Trophoblast cell (in vitro differentiated cells and primary cell): ENCODE measurements at regions not wholly inside any gene's neighbourhood (a gene's known extent, or its start where the extent isn't known, plus 50 kb on each side); places are given as distances from the start of the nearest gene placed in this dataset.

ENCODE experiments used
- DNase-seq, 2 donors: peaks; one replicate each; pipeline ENCODE4 v3.0.0-alpha.2; 2016
- H2AFZ ChIP-seq: 2 replicates; pipeline ENCODE4 v1.6.1; 2013; ENCODE audit warnings: low read length, moderate library complexity, mild to moderate bottlenecking; ENCODE audit not compliant: insufficient read depth, poor library complexity
- H2AK5ac ChIP-seq: 2 replicates; pipeline ENCODE4 v1.6.1; 2013; ENCODE audit warnings: mild to moderate bottlenecking, low read length
- H2BK120ac ChIP-seq: 2 replicates; pipeline ENCODE4 v1.6.1; 2013; ENCODE audit warnings: low read length, mild to moderate bottlenecking, moderate library complexity; ENCODE audit not compliant: insufficient read depth, poor library complexity
- H2BK12ac ChIP-seq: 2 replicates; pipeline ENCODE4 v1.6.1; 2013; ENCODE audit warnings: mild to moderate bottlenecking, low read length, moderate library complexity
- H2BK5ac ChIP-seq: 2 replicates; pipeline ENCODE4 v1.6.1; 2013; ENCODE audit warnings: low read length, low read depth, moderate library complexity, mild to moderate bottlenecking; ENCODE audit not compliant: poor library complexity
- H3K14ac ChIP-seq: 2 replicates; pipeline ENCODE4 v1.6.1; 2013; ENCODE audit warnings: mild to moderate bottlenecking, low read length
- H3K18ac ChIP-seq: 2 replicates; pipeline ENCODE4 v1.6.1; 2013; ENCODE audit warnings: mild to moderate bottlenecking, low read length
- H3K23ac ChIP-seq: 2 replicates; pipeline ENCODE4 v1.6.1; 2013; ENCODE audit warnings: low read length
- H3K27ac ChIP-seq: 2 replicates; pipeline ENCODE4 v1.5.1; 2013; ENCODE audit warnings: low read depth, mild to moderate bottlenecking, inconsistent platforms, low read length, moderate library complexity
- H3K27me3 ChIP-seq: 2 replicates; pipeline ENCODE4 v1.6.1; 2013; ENCODE audit warnings: inconsistent platforms, mild to moderate bottlenecking, low read length, moderate library complexity; ENCODE audit not compliant: insufficient read depth
- H3K36me3 ChIP-seq, 2 experiments: 1 replicate in 1 of 2; 2 replicates in 1 of 2; pipeline ENCODE4 v1.6.1; 2013; ENCODE audit warnings: low read length in 2 of 2, mild to moderate bottlenecking in 2 of 2, moderate library complexity in 1 of 2; ENCODE audit not compliant: insufficient read depth in 2 of 2, control insufficient read depth in 1 of 2
- H3K4ac ChIP-seq: 2 replicates; pipeline ENCODE4 v1.6.1; 2013; ENCODE audit warnings: low read depth, mild to moderate bottlenecking, low read length, moderate library complexity
- H3K4me1 ChIP-seq, 2 experiments: 1 replicate in 1 of 2; 2 replicates in 1 of 2; pipeline ENCODE4 v1.6.1; 2013; ENCODE audit warnings: low read length in 2 of 2, mild to moderate bottlenecking in 2 of 2, moderate library complexity in 1 of 2; ENCODE audit not compliant: insufficient read depth in 2 of 2, control insufficient read depth in 1 of 2
- H3K4me2 ChIP-seq: 2 replicates; pipeline ENCODE4 v1.6.1; 2013; ENCODE audit warnings: inconsistent platforms, mild to moderate bottlenecking, low read length, moderate library complexity
- H3K4me3 ChIP-seq: 2 replicates; pipeline ENCODE4 v1.5.1; 2013; ENCODE audit warnings: mild to moderate bottlenecking, low read depth, low read length, inconsistent platforms
- H3K79me1 ChIP-seq: one replicate; pipeline ENCODE4 v1.6.1; 2013; ENCODE audit warnings: low read length
- H3K79me2 ChIP-seq: 2 replicates; pipeline ENCODE4 v1.6.1; 2013; ENCODE audit warnings: low read length, mild to moderate bottlenecking; ENCODE audit not compliant: control insufficient read depth, insufficient read depth, poor library complexity
- H3K9ac ChIP-seq: 2 replicates; pipeline ENCODE4 v1.6.1; 2013; ENCODE audit warnings: mild to moderate bottlenecking, low read length
- H3K9me3 ChIP-seq: 2 replicates; pipeline ENCODE4 v1.6.1; 2013; ENCODE audit warnings: low read depth, mild to moderate bottlenecking, control low read depth, inconsistent platforms, low read length; ENCODE audit not compliant: insufficient read depth
- H4K12ac ChIP-seq: 2 replicates; pipeline ENCODE4 v1.6.1; 2013; ENCODE audit warnings: low read depth, mild to moderate bottlenecking, low read length, moderate library complexity
- H4K8ac ChIP-seq: 2 replicates; pipeline ENCODE4 v1.6.1; 2013; ENCODE audit warnings: low read depth, mild to moderate bottlenecking, low read length, moderate library complexity
- H4K91ac ChIP-seq: one replicate; pipeline ENCODE4 v1.6.1; 2013; ENCODE audit warnings: low read depth, mild to moderate bottlenecking, low read length, moderate library complexity
- WGBS: extraction: QIAGEN DNeasy Blood & Tissue Kit; methylation state at CpG from one replicate; pipeline ENCODE4 v1.1.7; 2013; ENCODE audit warnings: missing lambda C conversion rate; ENCODE audit not compliant: insufficient read length, insufficient coverage; ENCODE audit errors: extremely low coverage; 5-methylcytosine and 5-hydroxymethylcytosine counted together

DNA sequence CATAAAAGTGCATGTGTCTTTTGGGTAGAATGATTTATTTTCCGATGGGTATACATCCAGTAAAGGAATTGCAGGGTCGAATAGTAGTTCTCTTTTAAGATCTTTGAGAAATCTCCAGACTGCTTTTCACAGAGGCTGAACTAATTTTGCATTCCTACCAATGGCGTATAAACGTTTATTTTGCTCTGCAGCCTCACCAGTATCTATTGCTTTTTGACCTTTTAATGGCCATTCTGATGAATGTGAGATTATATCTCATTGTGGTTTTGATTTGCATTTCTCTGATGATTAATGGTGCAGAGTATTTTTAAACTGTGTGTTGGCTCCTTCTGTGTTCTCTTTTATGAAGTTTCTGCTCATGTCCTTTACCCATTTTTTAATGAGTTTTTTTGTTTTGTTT lies 1020.1 kb downstream of the NXPH1 start:
- no peak overlapping the region for H3K4ac ChIP-seq
- H3K9me3 ChIP-seq: no peaks in the 10 kb centered on the region
- H2BK120ac ChIP-seq: no peak overlapping the region
- no peak overlapping the region for H2AFZ ChIP-seq
- no peak overlapping the region for H3K14ac ChIP-seq
- H2BK12ac ChIP-seq: no peak overlapping the region
- H3K79me1 ChIP-seq: no peaks in the 10 kb centered on the region
- H3K36me3 ChIP-seq: no peaks in the 10 kb centered on the region
- no peak overlapping the region for H3K4me2 ChIP-seq
- H4K8ac ChIP-seq: no peak overlapping the region
- H3K23ac ChIP-seq: no peak overlapping the region
- H3K9ac ChIP-seq: no peak overlapping the region
- no peak overlapping the region for H3K27ac ChIP-seq
- H4K91ac ChIP-seq: no peak overlapping the region
- H2BK5ac ChIP-seq: no peak overlapping the region
- no peaks in the 10 kb centered on the region for H3K4me1 ChIP-seq
- no CpG with 5 or more reads among the region's 4 CpGs for whole genome bisulfite sequencing
- H3K18ac ChIP-seq: no peak overlapping the region
- H3K27me3 ChIP-seq: no peaks in the 10 kb centered on the region
- H4K12ac ChIP-seq: no peak overlapping the region
- no peak for DNase-seq
- no peaks in the 10 kb centered on the region for H3K79me2 ChIP-seq
- H2AK5ac ChIP-seq: no peak overlapping the region
- no peak overlapping the region for H3K4me3 ChIP-seq

DNA sequence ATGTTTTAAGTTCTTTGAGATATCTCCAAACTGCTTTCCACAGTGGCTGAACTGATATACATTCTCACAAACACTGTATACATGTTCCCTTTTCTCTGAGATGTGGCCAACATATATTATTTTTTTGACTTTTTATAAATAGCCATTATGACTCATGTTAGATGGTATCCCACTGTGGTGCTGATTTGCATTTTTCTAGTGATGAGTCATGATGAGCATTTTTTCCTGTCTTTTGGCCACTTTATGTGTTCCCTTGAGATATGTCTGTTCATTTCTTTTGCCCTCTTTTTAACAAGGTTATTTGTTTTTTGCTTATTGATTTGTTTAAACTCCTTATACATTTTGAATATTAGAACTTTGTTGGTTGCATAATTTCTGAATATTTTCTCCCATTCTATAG lies 1055.1 kb downstream of the NXPH1 start:
- no peaks in the 10 kb centered on the region for H3K36me3 ChIP-seq

DNA sequence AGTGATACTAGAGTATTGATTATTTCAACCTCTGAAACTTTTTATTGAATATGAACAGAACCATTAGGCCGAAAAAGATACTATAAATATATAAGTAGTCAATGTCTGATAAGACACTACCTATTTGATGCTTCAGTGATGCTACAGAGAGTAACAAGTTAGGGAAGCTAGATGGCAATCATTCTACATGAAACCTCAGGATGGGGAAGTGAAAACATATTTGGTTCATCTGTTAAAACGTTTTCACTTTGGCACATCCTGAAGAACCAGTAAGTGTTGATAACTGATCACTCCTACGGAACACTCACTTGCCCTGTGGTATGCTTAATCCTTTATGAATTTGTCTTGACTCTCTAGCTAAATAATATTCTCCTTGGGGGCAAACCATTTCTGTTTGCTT lies 1064.9 kb downstream of the NXPH1 start:
- Histone ChIP-seq H3K4me3 (no peak overlapping the region), H4K12ac (no peak overlapping the region), H3K27me3 (no peaks in the 10 kb centered on the region), H2BK12ac (no peak overlapping the region), H3K4me2 (no peak overlapping the region), H3K4ac (no peak overlapping the region), H2BK120ac (no peak overlapping the region), H3K23ac (no peak overlapping the region), H3K4me1 (no peaks in the 10 kb centered on the region), H3K27ac (no peak overlapping the region), H2AFZ (no peak overlapping the region), H3K79me2 (no peaks in the 10 kb centered on the region), H2AK5ac (no peak overlapping the region), H3K14ac (no peak overlapping the region), H3K79me1 (no peaks in the 10 kb centered on the region), H3K9me3 (peaks cover under 1% of the 10 kb centered on the region), H4K8ac (no peak overlapping the region), H2BK5ac (no peak overlapping the region), H3K18ac (no peak overlapping the region), H3K36me3 (no peaks in the 10 kb centered on the region), H3K9ac (no peak overlapping the region), H4K91ac (no peak overlapping the region)
- WGBS: no CpG with 5 or more reads among the region's 3 CpGs
- DNase-seq: no peak

More for the DNA sequence above, 1055.1 kb downstream of the NXPH1 start:
- Histone ChIP-seq H2BK120ac (no peak overlapping the region), H3K27me3 (no peaks in the 10 kb centered on the region), H4K8ac (no peak overlapping the region), H3K79me2 (no peaks in the 10 kb centered on the region), H3K14ac (no peak overlapping the region), H3K18ac (no peak overlapping the region), H3K4me1 (no peaks in the 10 kb centered on the region), H4K12ac (no peak overlapping the region), H3K79me1 (no peaks in the 10 kb centered on the region), H4K91ac (no peak overlapping the region), H3K9ac (no peak overlapping the region), H3K27ac (no peak overlapping the region), H2BK5ac (no peak overlapping the region), H2AK5ac (no peak overlapping the region), H2AFZ (no peak overlapping the region), H3K4me3 (no peak overlapping the region), H2BK12ac (no peak overlapping the region), H3K9me3 (peaks cover 2% of the 10 kb centered on the region), H3K4ac (no peak overlapping the region), H3K23ac (no peak overlapping the region), H3K4me2 (no peak overlapping the region)
- peak in 1 of 2 donors; percentile 50 for DNase-seq

DNA sequence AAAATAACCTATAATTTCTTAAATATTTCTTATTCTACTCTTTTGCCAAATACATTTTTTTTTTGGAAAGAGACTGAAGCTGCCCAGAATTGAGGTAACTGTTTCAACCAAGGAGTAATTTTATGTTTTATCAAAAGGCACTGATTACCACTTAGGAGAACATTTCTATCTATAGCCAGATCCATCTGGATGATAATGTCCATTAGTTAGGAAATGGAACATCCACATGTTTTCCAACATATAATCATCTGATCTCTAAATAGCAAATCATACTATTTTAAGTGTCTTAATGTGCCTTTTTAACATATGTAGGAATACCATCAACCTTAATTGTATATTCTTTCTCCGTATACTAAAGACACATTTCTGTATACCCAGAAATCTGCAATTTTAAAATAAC lies 1068.9 kb downstream of the NXPH1 start:
- H3K23ac ChIP-seq: no peak overlapping the region
- H3K4me1 ChIP-seq: no peaks in the 10 kb centered on the region
- WGBS: no CpG with 5 or more reads among the region's 1 CpG
- H3K79me1 ChIP-seq: no peaks in the 10 kb centered on the region
- no peak overlapping the region for H3K4me3 ChIP-seq
- no peaks in the 10 kb centered on the region for H3K36me3 ChIP-seq
- H4K91ac ChIP-seq: no peak overlapping the region
- DNase-seq: no peak
- H3K14ac ChIP-seq: no peak overlapping the region
- no peak overlapping the region for H3K27ac ChIP-seq
- no peak overlapping the region for H4K12ac ChIP-seq
- H2AK5ac ChIP-seq: no peak overlapping the region
- H2AFZ ChIP-seq: no peak overlapping the region
- H3K9me3 ChIP-seq: no peaks in the 10 kb centered on the region
- no peak overlapping the region for H2BK120ac ChIP-seq
- no peak overlapping the region for H3K4me2 ChIP-seq
- no peak overlapping the region for H4K8ac ChIP-seq
- no peaks in the 10 kb centered on the region for H3K79me2 ChIP-seq
- H3K18ac ChIP-seq: no peak overlapping the region
- H2BK12ac ChIP-seq: no peak overlapping the region
- no peaks in the 10 kb centered on the region for H3K27me3 ChIP-seq
- H3K9ac ChIP-seq: no peak overlapping the region
- H3K4ac ChIP-seq: no peak overlapping the region
- H2BK5ac ChIP-seq: no peak overlapping the region
